ENCODE measurements at regions not wholly inside any gene's neighbourhood (a gene's known extent, or its start where the extent isn't known, plus 50 kb on each side); places are given as distances from the start of the nearest gene placed in this dataset.
"Not testable (repeated sequence)": the region's sequence is repeated elsewhere in the genome, so short reads cannot be mapped to it uniquely, and the experiment has no call there.

DNA sequence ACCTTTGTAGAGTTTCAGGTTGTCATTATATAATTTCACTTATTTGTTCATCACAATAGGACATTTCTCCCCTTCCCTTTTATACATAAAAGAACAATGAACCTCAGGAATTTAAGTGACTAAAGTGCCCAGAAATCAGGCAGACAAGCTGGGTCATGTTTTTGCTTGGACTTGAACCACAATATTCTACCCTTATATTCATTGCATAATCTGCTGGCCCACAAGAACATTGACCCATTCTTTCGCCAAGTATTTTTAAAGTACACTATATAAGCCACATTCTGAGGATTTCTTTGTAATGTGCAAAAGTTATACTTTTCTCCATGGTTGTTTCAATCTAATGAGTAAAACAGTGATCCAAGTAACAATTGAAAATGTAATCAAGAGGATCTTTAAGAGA lies 637.5 kb upstream of the SLIT2 start:
- no peak for DNase-seq (ENCODE audit: low spot score)

DNA sequence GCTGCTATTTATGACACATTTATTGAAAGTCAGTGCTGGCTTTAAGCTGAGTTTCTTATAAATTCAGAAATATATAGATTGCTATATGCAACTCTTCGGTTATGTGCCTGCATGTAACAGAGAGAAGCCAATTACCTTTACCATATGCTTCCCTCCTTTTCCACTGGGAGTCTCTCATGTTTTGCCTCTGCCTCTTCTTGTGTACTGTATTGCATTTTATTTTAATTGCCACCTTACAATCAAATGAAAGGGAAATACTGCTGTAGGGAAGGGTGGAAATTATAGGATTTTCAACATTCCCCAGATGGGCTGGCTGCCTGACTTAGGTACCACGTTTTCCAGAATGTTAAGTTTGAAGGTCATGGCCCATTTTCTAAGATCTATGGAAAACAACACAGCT lies 655.4 kb upstream of the SLIT2 start:
- no peak for DNase-seq (ENCODE audit: low spot score)

DNA sequence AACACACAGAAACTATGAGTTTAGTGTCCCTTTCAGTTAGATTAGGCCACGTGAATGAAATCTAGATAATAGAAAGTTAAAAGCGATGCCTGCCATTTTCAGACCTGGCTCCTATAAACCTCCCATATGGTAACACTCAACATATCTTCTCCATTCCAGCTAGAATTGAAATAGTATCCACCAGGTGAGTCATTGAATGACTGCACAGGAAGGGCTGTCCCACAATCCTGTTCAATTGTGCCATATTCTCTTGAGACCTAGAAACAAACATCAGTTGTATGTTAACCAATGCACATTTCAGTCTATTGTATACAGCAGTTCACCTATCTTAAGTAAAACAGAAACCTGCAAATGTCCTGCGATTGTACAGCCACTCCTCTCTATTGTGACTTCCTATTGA lies 659.3 kb upstream of the SLIT2 start:
- DNase-seq (ENCODE audit: low spot score): no peak

DNA sequence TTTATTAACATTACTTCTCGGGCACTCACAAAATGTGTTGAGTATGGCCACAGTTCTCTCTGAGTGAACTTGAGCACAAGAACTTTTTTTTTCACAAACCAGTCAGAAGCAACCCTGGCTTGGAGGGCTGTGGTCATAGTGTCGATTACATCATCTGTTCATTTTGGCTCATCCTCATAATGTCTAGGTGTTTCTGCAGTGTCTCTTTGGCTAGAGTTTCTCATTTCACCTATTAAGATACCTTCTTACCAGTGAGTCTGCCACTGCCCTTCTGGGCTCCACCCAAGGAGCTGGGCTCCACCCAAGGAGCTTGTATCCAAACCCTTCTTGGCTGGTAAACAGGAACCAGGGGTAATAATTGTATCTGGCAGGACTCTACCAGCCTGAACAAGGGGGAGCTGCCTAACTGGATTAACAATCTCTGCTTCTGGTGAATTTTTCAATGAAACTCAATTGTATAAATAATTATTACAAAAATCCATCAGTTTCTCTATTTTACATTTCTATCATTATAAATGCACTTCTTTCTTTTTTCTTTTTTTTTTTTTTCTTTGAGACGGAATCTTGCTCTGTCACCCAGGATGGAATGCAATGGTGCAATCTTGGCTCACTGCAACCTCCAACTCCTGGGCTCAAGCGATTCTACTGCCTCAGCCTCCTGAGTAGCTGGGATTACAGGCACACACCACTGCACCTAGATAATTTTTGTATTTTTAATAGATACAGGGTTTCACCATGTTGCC lies 667.7 kb upstream of the SLIT2 start:
- DNase-seq (ENCODE audit: low spot score): no peak

DNA sequence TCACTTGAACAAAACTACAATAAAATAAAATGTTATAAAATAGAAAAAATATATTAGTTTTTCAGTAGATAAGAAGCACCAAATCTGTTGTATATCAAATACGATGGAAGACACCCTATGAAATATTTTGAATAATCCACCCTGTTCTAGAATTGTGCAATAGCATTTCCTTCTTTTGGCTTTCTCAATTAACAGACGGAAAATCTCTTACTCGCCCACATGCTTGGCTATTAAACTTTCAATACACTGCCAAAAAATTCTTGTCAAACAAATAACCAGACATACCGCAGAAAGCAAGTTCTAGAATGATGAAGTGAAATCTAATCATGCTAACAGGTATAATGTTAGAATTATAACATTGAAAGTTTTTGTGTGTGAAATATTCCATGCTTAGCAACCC lies 671.6 kb upstream of the SLIT2 start:
- DNase-seq (ENCODE audit: low spot score): no peak

DNA sequence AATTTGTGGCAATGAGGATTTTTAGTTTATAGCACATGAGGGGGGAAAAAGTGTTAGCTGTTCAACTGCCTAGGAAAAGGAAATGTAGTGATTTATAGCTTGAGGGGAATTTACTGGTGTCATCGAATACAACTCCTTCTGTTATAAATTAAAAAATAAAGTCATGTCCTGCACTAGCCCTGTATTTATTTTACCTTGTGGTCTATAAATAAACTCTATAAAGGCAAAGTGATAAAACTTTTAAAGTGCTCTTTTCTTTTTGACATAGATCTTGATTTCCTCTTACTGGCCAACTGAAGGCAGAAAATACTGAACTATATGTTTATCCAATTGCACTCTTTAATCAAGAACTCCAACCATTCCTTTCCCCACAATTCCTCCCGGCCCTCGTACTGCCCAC lies 672.1 kb upstream of the SLIT2 start:
- no peak for DNase-seq (ENCODE audit: low spot score)

DNA sequence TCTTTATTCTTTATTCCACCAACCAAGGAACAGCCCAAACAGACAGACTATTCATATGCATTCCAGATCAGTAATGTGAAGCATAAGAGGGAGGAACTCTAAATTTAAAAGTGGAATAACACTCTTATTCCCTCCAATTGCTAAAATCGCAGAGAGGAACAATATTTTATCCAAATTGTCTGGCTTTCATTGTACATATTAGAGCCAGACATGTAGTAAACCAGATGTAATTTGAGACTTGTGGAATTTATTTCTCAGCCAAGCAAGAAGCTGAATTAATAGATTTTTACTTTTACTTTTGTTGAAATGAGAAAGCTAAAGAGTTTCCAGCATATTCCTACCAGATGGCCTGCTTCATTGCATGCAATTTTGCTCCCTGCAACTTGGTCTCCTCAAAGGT lies 674.6 kb upstream of the SLIT2 start:
- DNase-seq (ENCODE audit: low spot score): no peak

DNA sequence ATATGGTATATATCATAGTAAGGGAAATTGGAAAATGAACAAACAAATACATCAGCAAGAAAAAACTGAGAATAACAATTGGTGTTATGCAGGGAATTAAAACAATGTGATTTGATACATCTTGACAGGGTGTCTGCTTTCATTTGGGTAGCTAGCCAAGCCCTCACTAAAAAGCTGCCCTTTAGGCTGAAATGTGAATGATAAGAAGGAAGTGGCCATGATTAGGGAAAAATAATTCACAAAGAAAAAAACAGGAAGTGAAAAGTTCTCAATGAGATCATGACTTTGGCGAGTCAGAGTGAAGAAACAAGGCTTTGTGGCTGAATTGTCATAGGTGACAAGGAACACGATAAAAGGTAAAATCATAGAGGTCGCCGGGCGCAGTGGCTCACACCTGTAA lies 675.8 kb upstream of the SLIT2 start:
- no peak for DNase-seq (ENCODE audit: low spot score)

DNA sequence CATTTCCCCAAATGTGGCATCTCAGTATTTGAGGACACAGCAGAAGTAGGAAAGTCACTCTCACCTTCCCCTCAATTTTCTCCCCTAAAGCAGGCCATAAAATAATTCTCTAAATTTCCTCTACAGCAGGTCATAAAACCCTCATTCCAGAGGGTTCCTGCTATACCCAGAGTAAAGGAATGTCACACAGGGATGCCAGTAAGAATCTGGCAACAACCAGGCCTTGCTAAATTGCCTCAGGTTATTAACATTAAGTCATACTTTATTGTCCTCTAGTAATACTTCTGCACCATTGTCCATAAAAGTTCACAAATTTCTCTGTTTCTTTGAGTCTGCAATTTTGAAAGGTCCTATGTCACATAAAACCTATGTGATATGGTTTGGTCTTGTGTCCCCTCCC lies 685.7 kb upstream of the SLIT2 start:
- no peak for DNase-seq (ENCODE audit: low spot score)

DNA sequence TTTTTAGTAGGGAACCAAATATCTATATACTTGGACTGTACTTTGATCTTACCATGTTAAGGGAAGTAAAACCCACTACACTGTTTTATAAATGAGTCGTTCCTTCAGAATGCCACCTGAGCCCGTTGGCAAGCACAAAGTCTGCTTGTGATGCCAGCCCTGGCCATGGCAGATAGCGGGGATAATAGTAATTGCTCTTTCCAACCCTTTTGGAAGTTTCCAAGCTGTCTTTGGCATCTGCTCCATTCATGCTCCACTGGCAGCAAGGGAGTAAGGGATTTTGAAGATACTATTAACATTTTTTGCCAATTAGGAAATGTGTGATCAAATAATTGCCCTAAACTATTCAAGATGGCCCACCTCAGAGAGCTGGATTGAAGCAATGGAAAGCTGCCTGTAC lies 689.2 kb upstream of the SLIT2 start:
- DNase-seq (ENCODE audit: low spot score): no peak

DNA sequence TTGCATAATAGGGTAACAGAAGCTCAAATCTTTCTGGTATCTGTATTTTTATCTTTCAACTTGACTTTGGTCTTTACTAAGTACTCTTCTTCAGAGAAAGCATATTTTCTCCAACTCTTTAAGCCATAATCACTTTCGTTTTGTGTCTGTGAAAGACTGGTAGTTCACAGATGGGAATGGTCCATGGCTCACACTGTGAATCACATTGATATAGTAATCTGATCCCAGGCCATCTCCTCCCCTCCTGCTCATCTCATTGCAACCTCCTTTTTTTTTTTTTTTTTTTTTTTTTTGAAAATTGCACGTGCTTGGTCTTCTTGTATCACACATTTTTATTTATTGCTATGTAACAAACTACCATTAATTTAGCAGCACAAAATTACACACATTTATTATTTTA lies 694.5 kb upstream of the SLIT2 start:
- DNase-seq (ENCODE audit: low spot score): no peak

DNA sequence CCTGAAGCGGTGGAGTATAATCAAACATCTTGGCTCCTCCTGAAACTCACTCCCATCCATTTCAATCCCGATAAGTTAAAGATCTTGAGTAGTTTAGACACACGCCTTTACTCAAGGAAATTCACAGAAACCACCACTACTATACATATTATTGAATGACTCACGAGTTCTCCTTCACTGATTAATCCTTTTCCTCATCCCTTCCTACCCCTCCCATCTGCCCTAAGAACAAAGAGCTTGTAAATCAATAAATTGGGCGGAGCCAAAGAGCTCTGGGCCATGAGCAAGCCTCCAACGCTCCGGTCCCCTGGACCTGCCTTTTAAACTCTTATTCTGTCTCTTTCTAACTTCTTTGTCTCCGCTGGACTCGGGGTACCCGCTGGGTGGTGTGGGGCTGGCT lies 695.4 kb upstream of the SLIT2 start:
- not testable (repeated sequence) for DNase-seq (ENCODE audit: low spot score)

DNA sequence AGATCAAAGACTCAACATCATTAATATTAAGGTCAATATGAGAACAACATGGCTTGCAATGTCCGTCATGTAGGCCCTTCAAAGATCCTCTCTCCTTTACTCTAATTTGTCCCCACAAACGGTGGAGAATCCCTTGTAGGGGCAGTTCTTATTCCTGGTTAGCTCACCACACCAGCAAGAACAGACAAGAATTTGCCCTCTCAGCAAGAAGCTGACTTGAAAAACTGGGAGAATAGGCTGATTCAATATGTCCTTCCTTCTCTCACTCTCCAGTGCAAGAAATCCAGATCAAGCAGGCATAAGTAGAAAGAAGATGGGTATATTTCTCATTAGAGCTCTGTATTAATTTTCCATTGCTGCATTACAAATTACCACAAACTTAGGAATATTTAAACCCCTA lies 704.2 kb upstream of the SLIT2 start:
- DNase-seq (ENCODE audit: low spot score): no peak

DNA sequence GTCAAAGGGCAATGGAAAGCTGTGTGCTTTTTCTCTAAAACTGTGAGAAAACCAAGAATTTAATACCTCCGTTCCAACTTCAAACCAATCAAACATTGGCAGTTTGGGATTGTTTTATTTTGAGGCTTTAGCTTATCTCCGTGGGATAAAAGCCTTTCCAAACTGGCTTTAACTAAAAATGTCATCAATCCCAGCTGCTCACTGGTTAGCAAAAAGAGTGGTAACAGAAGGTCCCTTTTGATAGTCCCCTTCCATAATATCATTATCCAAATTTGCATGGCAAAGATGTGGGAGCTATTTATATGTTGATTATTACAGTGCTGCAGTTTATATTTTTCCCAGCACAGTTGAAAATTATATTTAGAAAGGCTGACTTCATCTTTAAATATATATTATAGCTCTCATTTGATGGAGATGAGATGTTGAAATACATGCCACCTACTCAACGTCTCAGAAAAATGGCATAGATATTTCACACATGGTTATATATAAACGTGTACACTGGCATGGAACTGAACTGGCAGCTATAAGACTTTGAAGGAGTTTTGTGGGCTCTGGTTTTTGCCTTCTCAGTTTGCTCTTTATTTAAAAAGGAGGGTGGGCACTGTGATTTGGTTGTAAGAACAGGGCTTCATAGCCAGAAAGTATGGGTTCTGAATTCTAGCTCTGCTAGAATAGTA lies 707.1 kb upstream of the SLIT2 start:
- DNase-seq (ENCODE audit: low spot score): no peak

DNA sequence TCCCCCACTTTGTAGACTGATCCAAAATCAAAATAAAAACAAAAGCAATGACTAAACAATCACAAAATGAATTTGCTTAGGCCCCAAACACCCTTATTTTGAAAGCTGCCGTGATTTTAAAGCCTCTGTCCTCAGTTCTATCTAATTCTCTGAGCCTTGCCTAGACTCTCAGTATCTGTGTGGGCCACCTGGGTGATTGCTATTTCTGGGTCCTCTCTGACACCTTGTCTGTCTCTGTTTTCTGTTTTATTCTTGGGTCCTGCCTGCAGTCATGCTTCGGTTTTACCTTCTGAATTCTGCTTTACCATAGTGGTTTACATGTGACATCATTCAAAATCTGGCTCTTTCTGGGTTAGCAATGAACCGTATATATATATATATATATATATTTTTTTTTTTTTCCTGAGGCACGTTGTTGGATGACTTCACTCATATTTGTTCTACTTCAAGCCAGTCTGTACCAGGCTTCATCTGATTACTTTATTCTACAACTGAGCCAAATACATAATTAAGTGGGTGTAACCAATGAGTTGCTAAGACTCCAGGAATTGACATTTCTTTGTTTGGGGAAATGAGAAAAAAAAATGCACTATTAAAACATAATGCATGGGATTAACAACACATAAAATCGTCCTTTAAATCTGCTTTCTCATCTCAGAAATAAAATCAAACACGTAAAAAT lies 710.7 kb upstream of the SLIT2 start:
- DNase-seq (ENCODE audit: low spot score): no peak

DNA sequence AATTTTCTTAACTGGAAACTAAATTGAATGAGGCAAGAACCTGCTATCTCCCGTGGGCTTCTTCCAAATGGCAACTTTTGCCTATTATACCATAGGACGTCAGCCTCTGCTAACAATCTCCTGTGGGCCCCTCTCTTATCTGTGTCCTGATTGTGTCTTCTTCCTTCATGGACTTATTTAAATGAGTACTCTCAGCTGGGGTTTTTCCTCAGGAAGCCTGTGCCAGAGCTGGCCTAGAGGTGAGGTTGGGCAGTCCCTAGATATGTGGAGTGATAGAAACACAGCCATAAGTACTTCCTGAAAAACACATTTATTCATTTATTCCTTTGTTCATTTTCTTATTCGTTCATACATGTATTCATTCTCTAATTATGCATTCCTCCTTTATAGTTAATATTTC lies 712.5 kb upstream of the SLIT2 start:
- no peak for DNase-seq (ENCODE audit: low spot score)

DNA sequence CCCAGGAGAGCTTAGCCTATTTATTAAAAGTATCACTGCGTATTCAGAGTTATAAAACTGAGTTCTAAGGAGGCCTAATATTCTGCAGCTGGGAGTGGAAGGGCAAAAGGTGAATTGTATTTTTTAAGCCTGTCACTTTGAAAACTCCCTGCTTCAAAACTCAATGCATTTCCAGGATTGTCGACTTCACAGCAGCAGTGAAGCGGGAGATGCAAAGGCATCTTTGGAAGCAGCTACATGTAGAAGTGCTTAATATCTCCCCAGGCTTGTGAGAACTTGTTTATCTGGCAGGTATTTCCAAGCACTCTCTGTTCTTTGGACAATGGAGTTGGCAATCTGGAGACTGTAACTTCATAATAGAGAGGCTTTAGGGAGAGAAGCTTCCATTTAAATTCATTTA lies 717.5 kb upstream of the SLIT2 start:
- DNase-seq (ENCODE audit: low spot score): no peak

DNA sequence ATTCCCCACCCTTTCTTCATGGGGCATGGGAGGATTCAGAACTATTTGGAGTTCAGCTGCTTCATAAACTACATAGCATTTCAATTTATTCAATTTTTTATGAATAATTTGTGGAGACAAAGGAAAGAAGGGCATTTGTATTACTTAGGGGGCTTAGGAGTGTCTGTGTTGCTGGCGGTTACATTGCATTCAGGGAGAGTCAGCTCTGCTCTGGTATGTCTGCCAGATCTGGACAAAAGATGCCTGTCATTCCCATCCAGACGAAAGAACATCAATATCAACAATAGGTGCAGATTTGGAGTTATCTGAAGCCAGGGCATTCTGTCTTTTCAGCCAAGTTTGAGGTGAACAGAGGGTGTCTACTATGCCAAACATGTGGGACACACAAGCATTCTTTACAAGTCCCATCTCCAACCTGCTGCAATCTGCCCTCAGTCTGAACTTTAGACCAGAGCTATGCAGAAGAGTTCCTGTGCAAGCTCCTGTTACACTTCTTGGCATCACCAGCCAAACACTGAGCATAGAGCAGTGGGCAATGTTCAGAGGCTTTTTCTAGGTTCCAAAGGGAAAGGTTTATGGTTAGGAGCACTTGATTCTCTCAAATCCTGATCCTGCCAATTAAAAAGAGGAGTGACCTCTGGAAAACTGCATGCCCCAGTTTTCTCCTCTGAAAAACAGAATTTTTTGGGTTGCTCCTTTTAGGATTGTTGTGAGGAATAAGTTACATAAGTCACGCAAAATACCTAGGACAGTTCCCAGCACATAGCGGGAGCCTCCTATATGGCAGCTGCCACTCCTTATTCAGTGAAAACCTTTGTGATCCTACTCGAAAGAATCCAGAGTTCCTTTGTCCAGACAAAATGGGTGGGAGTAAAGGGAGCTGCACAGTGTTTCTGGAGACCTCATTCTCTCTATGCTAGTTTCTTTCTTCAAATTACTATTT lies 719.5 kb upstream of the SLIT2 start:
- no peak for DNase-seq (ENCODE audit: low spot score)

DNA sequence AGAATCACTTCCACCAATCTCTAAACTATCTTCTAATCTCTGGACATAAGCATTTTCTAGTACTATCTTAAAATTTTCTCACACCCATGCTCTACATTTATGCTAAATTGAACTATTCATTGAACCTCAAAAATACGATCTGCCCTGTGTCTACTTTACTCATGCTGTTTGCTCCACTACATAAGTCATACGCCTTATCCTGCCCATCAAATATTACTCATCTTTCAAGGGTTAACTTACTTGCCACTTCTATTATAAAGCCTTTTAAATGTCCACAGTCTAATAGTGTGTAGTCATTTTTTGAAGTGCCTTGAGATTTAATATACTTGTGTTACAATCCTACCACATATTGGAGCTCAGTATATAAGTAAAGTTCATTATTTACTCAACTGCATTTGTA lies 727.7 kb upstream of the SLIT2 start:
- no peak for DNase-seq (ENCODE audit: low spot score)

DNA sequence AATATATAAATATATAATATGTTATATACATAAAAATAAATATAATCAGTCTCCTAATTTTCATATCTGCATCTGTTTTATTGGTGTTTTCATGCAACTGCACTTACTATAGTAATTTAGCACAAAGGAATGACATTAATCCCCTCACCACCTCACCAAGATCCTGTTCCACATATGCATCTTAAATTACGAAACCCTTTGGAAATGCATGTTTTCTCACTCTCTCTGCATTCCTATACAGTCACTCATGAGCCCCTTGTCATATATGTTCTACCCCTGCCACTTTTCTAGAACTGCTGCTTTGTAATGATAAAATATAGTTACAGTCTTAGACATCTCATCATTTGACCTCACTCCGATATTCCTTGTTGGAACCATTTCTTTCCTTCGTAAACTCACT lies 728.7 kb upstream of the SLIT2 start:
- DNase-seq (ENCODE audit: low spot score): no peak

DNA sequence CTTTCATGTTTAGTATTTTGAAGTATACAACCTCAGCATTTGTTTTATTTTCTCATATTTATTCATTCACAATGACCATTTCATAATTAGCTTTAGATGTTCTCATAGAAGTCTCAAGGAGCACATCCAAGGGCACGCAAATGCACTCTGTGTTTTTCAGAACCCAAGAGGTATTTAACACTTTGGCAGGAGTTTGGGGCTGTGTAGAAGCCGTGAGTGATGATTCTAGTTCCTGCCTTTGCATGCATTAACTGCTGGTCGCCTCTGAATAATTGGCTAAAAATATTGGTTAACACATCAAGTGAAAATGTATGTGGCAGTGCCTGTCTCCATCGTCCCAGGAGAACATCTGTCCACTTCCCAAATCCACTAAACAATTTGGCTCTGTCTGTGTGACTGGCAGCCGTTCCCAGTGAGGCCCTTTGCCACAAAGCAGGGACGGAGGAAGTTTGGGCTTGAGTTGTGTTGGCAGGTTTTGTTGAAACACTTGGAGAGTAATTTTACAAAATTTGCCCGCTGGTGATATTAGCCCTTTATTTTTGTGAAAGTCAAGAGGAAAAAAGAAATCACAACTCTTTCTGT lies 730.7 kb upstream of the SLIT2 start:
- no peak for DNase-seq (ENCODE audit: low spot score)

Data from CD4-positive, alpha-beta T cell treated with Interleukin-15 for 4 hours (primary cell).